SJSA1 (cell line): ENCODE measurements at regions not wholly inside any gene's neighbourhood (a gene's known extent, or its start where the extent isn't known, plus 50 kb on each side); places are given as distances from the start of the nearest gene placed in this dataset.
A peak's percentile ranks its signal among the peaks of the same experiment; 100 is the strongest.

ENCODE experiments used
- DNase-seq, 2 experiments: peaks; one replicate each; pipeline ENCODE4 v3.0.0-alpha.2; 2015 to 2020; ENCODE audit warnings: low spot score in 2 of 2, low read depth in 1 of 2
- H3K27ac ChIP-seq: fragments of 250-450 bp; sonication (Bioruptor Pico); 2 replicates; pipeline ENCODE4 v1.5.1; 2020; ENCODE audit warnings: mild to moderate bottlenecking, moderate library complexity
- H3K27me3 ChIP-seq: fragments of 250-450 bp; sonication (Bioruptor Pico); replicated peaks from 2 replicates; pipeline ENCODE4 v1.5.1; 2020; ENCODE audit warnings: mild to moderate bottlenecking, moderate library complexity
- H3K36me3 ChIP-seq: fragments of 250-450 bp; sonication (Bioruptor Pico); 2 replicates; pipeline ENCODE4 v1.5.1; 2020; ENCODE audit warnings: mild to moderate bottlenecking
- H3K4me1 ChIP-seq: fragments of 250-450 bp; sonication (Bioruptor Pico); replicated peaks from 2 replicates; pipeline ENCODE4 v1.6.1; 2021; ENCODE audit warnings: mild to moderate bottlenecking
- H3K4me3 ChIP-seq: fragments of 250-450 bp; sonication (Bioruptor Pico); 2 replicates; pipeline ENCODE4 v1.5.1; 2020; ENCODE audit warnings: mild to moderate bottlenecking
- H3K9me3 ChIP-seq: fragments of 250-450 bp; sonication (Bioruptor Pico); replicated peaks from 2 replicates; pipeline ENCODE4 v1.5.1; 2020; ENCODE audit warnings: mild to moderate bottlenecking

GRCh38 chr11:128125723-128126122 lies 461.6 kb downstream of the ETS1 start:
- Histone ChIP-seq H3K36me3 (no peaks in the 10 kb centered on the region), H3K4me3 (no peak overlapping the region), H3K4me1 (no peaks in the 10 kb centered on the region), H3K27ac (no peak overlapping the region), H3K9me3 (no peaks in the 10 kb centered on the region), H3K27me3 (no peaks in the 10 kb centered on the region)
- no peak for DNase-seq

DNA sequence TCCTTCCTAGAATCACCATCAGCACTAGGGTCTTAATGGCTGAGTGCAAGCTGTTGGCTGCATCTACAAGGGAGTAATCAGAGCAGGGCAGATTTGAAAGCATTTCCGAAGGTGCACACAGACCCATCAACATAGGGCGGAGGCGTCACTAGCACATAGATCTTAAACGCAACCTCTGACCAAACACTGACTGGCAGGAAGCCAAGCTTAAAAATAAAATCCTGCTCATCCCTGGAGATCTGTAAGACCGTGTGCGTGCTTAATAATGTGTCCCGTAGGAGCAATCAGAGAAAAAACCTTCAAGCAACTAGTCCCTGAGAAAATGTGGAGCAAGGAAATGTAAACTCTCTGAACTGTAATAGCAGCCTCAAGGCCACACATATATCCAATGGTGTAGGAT lies 470.5 kb downstream of the ETS1 start:
- DNase-seq: no peak
- H3K27ac ChIP-seq: no peak overlapping the region

DNA sequence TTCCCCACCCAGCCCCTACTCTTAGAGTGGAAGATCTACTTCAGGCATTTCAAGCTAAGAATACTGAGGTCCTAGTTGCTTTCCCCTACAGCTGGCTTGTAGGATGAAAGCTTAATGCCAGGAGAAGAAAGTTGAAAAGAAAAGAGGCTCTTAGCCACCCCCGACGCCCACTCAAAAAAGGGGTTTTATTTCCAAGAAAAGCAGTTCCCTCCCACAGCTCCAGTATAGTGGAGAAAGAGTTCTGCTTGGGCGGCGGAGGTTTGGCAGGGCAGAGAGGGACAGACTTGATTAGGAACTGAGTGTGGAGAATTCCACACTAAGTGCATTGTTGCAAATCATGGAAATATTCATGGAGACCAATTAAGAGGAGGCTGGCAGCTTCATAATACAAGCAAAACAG lies 470.9 kb downstream of the ETS1 start:
- Histone ChIP-seq H3K4me3 (no peak overlapping the region), H3K4me1 (no peaks in the 10 kb centered on the region)
- no peak for DNase-seq

More for the DNA sequence above, 470.5 kb downstream of the ETS1 start:
- no peaks in the 10 kb centered on the region for H3K9me3 ChIP-seq
- no peaks in the 10 kb centered on the region for H3K36me3 ChIP-seq
- no peak overlapping the region for H3K4me3 ChIP-seq
- no peaks in the 10 kb centered on the region for H3K4me1 ChIP-seq
- H3K27me3 ChIP-seq: no peaks in the 10 kb centered on the region

GRCh38 chr11:128105950-128106349 lies 481.4 kb downstream of the ETS1 start:
- H3K27me3 ChIP-seq: no peaks in the 10 kb centered on the region
- no peaks in the 10 kb centered on the region for H3K36me3 ChIP-seq
- no peak overlapping the region for H3K4me3 ChIP-seq
- H3K4me1 ChIP-seq: no peaks in the 10 kb centered on the region
- no peak overlapping the region for H3K27ac ChIP-seq
- no peak for DNase-seq
- H3K9me3 ChIP-seq: no peaks in the 10 kb centered on the region

More for the DNA sequence above, 470.9 kb downstream of the ETS1 start:
- no peaks in the 10 kb centered on the region for H3K27me3 ChIP-seq
- H3K9me3 ChIP-seq: no peaks in the 10 kb centered on the region
- no peaks in the 10 kb centered on the region for H3K36me3 ChIP-seq
- H3K27ac ChIP-seq: no peak overlapping the region

- Histone ChIP-seq H3K4me3 (no peak overlapping the region), H3K4me1 (no peaks in the 10 kb centered on the region), H3K27me3 (no peaks in the 10 kb centered on the region), H3K9me3 (no peaks in the 10 kb centered on the region), H3K27ac (no peak overlapping the region), H3K36me3 (no peaks in the 10 kb centered on the region)
- no peak for DNase-seq
Measured at GRCh38 chr11:128105511-128105910, 481.8 kb downstream of the ETS1 start.

DNA sequence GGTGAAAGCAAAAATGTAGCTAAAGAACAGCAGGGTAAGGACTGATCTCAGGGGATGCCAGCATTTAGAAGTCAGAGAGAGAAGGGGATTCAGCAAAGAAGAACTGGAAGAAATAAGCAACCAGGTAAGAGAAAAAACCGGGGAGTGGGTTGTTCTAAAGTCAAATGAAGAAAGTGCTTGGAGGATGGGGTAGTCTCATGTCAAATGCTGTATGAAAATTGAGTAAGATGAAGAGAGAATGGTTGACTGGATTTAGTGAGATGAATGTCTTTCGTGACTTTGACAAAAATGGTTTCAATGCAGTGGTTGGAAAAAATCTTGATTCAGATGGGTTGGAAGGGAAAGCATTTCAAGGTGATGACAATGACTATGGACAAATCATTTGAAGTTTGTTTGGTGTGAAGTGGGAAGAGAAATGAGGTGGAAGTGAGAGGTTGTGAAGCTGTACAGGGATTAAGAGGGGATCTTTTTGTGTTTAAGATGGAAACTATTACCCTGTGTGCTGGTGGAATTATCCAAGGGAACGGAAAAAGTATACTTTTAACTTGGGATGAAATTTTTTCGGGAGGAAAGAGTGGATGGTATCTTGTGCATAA lies 484.0 kb downstream of the ETS1 start:
- Histone ChIP-seq H3K27me3 (no peaks in the 10 kb centered on the region), H3K4me3 (no peak overlapping the region), H3K27ac (no peak overlapping the region), H3K36me3 (no peaks in the 10 kb centered on the region), H3K4me1 (no peaks in the 10 kb centered on the region), H3K9me3 (no peaks in the 10 kb centered on the region)
- DNase-seq: no peak

- peaks cover 8% of the 10 kb centered on the region for H3K4me1 ChIP-seq
- no peak overlapping the region for H3K4me3 ChIP-seq
- H3K9me3 ChIP-seq: no peaks in the 10 kb centered on the region
- H3K36me3 ChIP-seq: no peaks in the 10 kb centered on the region
- DNase-seq: no peak
- no peaks in the 10 kb centered on the region for H3K27me3 ChIP-seq
- H3K27ac ChIP-seq: no peak overlapping the region
Measured at GRCh38 chr11:128098781-128099180, 488.6 kb downstream of the ETS1 start.

DNA sequence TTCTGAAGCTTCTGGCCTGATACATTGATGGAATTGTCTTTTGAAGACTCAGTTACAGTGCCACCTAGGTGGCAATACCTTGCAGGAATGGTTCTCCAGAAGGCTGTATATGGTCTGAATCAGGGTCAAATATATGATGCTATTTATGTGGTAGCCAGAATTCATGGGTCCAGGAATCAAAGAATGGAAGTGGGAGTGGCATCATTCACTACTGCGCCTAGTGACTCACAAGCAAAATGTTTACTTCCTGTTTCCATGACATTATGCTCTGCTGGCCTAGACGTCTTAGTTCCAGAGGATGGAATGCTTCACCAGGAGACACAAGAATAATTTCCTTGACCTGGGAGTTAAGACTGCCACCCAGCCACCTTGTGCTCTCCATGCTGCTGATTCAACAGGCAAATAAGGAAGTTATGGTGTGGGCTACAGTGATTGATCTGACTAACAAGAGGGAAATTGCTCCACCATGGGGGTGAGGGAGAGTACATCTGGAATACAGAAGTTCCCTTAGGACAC lies 491.8 kb downstream of the ETS1 start:
- Histone ChIP-seq H3K9me3 (no peaks in the 10 kb centered on the region), H3K4me3 (no peak overlapping the region), H3K27ac (no peak overlapping the region), H3K27me3 (no peaks in the 10 kb centered on the region), H3K36me3 (no peaks in the 10 kb centered on the region), H3K4me1 (peaks cover 8% of the 10 kb centered on the region)
- DNase-seq: peak in 1 of 2 experiments; percentile 16

GRCh38 chr11:128093689-128094088 lies 493.7 kb downstream of the ETS1 start:
- Histone ChIP-seq H3K4me3 (no peak overlapping the region), H3K9me3 (no peaks in the 10 kb centered on the region), H3K4me1 (peaks cover 8% of the 10 kb centered on the region), H3K27me3 (no peaks in the 10 kb centered on the region), H3K36me3 (no peaks in the 10 kb centered on the region), H3K27ac (no peak overlapping the region)
- DNase-seq: no peak

GRCh38 chr11:128089962-128090361 lies 497.4 kb downstream of the ETS1 start:
- no peaks in the 10 kb centered on the region for H3K36me3 ChIP-seq
- H3K27ac ChIP-seq: no peak overlapping the region
- H3K27me3 ChIP-seq: no peaks in the 10 kb centered on the region
- H3K4me3 ChIP-seq: no peak overlapping the region
- no peak for DNase-seq
- no peaks in the 10 kb centered on the region for H3K9me3 ChIP-seq
- no peaks in the 10 kb centered on the region for H3K4me1 ChIP-seq

GRCh38 chr11:128086794-128087193 lies 500.6 kb downstream of the ETS1 start:
- Histone ChIP-seq H3K27ac (no peak overlapping the region), H3K27me3 (no peaks in the 10 kb centered on the region), H3K4me3 (no peak overlapping the region), H3K9me3 (no peaks in the 10 kb centered on the region), H3K4me1 (no peaks in the 10 kb centered on the region), H3K36me3 (no peaks in the 10 kb centered on the region)
- DNase-seq: no peak

DNA sequence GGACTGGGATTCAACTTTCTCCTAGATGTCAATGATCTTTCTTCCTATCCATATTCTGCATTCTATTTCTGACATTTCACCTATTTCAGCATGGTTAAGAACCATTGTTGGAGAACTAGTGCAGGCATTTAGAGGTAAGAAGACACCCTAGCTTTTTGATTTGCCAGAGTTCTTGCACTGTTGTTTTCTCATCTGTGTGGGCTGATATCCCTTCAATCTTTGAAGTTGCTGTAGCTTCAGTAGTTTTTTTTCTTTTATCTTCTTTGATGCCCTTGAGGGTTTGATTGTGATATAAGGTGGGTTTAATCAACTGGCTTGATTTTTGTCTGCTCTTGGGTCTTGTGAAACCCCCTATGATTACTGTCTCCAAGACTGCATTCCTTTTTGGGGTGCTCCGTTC lies 502.1 kb downstream of the ETS1 start:
- no peaks in the 10 kb centered on the region for H3K36me3 ChIP-seq
- H3K27me3 ChIP-seq: no peaks in the 10 kb centered on the region
- no peak overlapping the region for H3K27ac ChIP-seq
- no peak for DNase-seq
- H3K4me3 ChIP-seq: no peak overlapping the region
- H3K4me1 ChIP-seq: no peaks in the 10 kb centered on the region
- no peaks in the 10 kb centered on the region for H3K9me3 ChIP-seq

DNA sequence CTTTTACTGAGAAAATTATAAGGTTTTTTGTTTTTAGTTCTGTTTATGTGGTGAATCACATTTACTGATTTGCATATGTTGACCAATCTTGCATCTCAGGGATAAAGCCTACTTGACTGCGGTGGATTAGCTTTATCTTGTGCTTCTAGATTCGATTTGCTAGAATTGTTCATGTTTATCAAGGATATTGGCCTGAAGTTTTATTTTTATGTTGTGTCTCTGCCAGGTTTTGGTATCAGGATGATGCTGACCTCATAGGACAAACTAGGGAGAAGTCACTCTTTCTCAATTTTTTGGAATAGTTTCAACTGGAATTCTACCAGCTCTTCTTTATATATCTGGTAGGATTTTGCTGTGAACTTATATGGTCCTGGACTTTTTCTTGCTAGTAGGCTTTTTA lies 504.8 kb downstream of the ETS1 start:
- H3K27ac ChIP-seq: no peak overlapping the region
- no peaks in the 10 kb centered on the region for H3K9me3 ChIP-seq
- no peak for DNase-seq
- no peaks in the 10 kb centered on the region for H3K4me1 ChIP-seq
- H3K36me3 ChIP-seq: no peaks in the 10 kb centered on the region
- H3K27me3 ChIP-seq: no peaks in the 10 kb centered on the region
- no peak overlapping the region for H3K4me3 ChIP-seq

DNA sequence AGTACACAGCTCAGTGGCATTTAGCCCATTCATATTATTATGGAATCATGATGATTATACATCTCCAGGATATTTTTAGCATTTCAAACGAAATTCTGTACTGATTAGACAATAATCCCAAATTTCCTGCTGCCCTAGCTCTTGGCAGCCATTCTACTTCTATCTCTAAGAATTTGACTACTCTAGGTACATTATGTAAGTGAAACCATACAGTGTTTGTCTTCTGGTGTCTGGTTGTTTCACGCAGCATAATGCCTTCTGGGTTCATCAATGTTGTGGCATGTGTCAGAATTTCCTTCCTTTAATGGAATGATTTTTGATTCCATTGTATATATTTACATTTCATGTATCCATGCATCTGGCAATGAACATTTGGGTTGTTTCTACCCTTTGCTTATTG lies 517.7 kb downstream of the ETS1 start:
- Histone ChIP-seq H3K9me3 (no peaks in the 10 kb centered on the region), H3K36me3 (no peaks in the 10 kb centered on the region), H3K27ac (no peak overlapping the region), H3K4me1 (no peaks in the 10 kb centered on the region), H3K27me3 (no peaks in the 10 kb centered on the region), H3K4me3 (no peak overlapping the region)
- no peak for DNase-seq

DNA sequence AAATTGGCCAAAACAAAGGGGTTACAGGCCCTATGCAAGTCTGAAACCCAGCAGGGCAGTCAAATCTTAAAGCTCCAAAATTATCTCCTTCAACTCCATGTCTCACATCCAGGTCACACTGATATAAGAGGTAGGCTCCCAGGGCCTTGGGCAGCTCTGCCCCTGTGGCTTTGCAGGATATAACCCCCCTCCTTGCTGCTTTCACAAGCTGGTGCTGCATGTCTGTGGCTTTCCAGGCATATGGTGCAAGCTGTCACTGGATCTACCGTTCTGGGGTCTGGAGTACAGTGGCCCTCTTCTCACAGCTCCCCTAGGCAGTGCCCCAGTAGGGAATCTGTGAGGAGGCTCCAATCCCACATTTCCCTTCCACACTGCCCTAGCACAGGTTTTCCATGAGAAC lies 519.6 kb downstream of the ETS1 start:
- no peak for DNase-seq
- H3K4me1 ChIP-seq: no peaks in the 10 kb centered on the region
- H3K27me3 ChIP-seq: no peaks in the 10 kb centered on the region
- no peak overlapping the region for H3K4me3 ChIP-seq
- H3K27ac ChIP-seq: no peak overlapping the region
- H3K36me3 ChIP-seq: no peaks in the 10 kb centered on the region
- no peaks in the 10 kb centered on the region for H3K9me3 ChIP-seq
